Activated gamma-delta T cell (primary cell): ENCODE measurements at regions not wholly inside any gene's neighbourhood (a gene's known extent, or its start where the extent isn't known, plus 50 kb on each side); places are given as distances from the start of the nearest gene placed in this dataset.
"Not testable (repeated sequence)": the region's sequence is repeated elsewhere in the genome, so short reads cannot be mapped to it uniquely, and the experiment has no call there.

Experiments
- DNase-seq: peaks from one replicate; lab custom pipeline; 2025; lab: John Stamatoyannopoulos, UW

DNA sequence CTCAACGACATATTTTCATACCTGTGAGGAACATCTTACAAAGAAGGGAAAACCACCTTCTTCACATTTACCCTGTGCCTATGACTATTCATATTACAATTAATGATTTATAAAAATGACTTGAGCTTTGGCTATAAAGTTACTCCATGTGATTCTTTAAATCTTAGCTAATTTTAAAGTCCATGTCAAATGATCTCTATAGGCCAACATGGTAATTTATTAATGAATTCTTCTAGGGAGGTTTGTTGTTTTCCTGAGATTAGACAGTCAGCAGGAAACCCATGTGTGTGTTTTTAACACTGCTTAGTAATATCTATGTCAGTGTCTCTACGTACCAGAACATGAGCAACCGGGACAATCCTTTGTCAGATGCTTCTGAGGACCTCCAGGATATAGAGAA is 307.3 kb downstream of the IPMK start:
- DNase-seq = no peak

DNA sequence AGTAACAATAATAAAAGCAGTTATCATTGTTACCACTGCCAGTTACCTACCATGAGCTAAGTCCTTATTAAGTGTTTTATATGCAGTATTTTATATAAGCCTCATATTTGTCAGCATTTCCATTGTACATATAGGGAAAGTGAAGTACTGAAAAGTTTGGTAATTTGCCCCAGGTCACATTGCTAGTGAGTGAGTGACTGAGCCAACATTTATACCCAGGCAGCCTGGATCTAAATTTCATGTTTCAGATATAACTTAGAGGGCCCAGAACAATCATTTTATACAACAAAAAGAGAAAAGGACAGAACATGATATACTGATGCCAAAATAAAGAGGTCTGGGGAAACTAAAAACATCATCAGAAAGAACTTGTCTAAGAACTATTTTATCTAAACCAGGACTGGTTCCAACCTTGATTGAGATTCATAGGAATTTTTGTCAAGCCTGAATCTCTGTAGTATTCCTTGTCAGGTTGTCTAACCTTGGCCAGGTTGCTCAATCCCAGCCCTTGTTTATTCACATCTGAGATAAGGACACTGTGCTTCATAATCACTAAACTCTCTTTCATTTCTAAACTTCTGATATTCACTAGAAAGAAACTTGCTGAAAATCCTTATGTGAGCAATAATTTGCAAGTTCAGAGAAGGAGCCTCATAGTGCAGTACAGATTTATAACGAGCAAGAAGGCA is 308.2 kb downstream of the IPMK start:
- no peak for DNase-seq

DNA sequence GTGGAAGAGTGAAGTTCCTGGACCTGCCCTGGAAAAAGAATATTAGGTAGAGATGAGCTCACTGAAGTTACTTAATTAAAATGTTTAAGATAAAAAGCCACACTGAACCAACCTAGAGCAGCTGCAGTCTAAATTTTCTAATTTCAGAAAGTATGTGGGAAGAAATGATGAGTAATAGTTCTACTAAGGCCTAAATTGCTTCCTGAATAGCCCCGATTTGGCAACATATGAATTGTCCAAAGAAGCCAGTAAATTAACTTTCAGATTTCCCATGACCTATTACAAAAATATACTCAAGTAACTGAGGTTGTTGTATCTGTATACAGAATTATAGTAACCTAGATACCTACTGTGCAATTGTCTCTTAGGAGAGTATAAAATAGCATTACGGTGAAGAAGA is 312.6 kb downstream of the IPMK start:
- DNase-seq = no peak

DNA sequence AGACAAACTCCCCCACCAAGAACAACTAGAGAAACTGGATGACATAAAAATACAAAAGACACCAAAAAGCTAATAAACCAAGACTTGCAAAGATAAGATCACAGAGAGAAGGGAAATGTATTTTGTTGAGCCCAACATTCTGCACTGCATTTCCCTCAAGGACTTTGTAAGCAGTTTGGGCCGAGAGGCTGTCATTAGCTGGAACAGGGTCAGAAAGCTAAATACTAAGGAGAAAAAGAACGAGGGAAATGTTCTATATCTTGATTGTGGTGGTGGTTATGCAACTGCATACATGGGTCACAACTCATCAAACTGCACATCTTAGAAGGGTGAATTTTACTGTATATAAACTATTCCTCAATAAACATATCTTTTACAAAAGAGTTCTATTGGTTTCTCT is 315.0 kb downstream of the IPMK start:
- no peak for DNase-seq

DNA sequence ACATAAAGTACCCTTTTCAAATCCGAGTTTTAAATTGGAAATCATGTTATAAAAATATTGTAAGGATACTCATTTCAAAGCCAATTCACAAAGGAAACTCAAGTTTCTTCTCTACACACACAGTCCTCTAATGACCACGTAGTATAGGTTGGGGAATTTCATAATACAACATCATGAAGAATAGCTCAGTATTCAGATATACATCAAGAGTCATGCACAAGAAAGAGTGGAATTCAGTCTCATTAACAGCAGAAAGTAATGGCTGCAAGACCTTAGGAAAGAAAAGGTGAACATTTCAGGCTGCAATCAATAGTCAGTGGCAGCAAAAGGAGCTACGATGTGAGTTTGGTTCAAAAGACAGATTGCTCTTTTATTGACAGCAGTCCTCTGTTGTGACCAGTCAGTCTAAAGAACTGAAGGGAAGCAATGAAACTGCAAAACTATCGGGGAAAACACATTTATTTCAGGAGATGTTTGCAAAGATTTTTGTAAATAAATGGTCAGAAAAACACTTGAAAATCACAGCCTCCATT is 317.2 kb downstream of the IPMK start:
- DNase-seq = no peak

DNA sequence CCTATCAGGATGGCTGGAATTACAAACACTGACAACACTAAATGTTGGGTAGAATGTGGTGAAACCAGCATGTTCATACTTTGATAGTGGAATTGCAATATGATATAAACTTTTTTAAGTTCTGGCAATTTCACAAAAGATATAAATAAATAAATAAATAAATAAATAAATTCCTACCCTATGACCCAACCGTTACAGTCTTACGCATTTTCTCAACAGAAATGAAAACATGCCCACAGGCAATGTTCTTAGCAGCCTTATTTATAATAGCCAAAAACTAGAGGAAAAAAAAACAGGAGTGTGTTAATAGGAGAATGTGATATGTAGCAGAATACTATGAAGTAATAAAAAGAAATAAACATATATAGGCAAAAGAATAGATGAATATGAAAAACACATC is 318.9 kb downstream of the IPMK start:
- no peak for DNase-seq

DNA sequence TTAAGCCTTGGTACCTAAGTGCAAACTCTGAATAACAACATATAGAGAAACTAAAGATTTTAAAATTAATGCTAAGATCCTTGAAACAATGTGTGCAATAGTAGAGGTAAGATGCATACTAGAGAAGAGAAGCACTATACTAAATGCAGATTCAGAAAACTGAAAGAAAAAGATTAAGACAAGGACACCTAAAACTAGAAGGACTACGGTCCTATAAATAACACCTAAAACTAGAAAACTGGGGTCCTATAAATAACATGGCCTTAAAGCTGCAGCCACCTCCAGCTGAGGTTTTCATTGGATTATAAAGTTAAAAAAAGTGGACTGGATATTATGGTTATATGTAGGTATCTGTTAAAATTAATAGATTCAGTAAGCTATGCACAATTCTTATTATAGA is 320.9 kb downstream of the IPMK start:
- no peak for DNase-seq

DNA sequence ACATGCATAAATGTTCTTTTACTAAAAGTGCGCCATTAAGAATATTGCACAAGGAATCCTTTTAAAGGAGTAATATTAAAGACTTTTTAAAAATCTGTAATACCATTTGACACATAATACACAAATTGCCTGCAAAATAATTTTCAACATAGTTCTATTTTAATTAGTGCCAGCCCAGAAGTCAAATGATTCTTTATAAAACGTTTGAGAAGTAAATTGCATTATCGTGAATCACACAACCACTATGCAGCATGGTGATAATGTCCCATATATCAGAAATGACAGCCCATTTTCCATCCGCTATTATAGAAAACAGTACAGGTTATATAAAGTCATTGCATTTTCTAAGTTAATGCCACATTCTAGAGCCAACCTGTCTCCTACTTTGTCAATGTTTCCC is 324.0 kb downstream of the IPMK start:
- no peak for DNase-seq

DNA sequence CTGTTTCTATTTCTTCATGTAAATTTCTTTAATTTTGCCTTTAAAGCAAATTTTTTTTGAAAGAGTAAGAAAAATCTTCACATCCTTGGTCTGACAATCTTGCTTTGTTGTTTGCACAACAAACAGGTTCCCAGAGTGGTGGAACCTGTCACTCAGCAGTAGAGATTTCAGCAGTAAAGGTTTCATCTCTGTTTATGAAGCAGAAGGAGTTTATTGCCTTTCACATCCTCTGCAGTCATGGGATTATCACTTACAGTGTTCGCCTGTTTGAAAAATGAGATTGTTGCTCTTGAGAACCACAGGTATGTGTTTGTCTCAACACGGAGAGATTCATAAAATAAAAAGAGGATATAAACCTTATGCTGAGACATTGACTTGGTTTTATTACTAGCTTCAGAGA is 342.6 kb downstream of the IPMK start:
- no peak for DNase-seq

DNA sequence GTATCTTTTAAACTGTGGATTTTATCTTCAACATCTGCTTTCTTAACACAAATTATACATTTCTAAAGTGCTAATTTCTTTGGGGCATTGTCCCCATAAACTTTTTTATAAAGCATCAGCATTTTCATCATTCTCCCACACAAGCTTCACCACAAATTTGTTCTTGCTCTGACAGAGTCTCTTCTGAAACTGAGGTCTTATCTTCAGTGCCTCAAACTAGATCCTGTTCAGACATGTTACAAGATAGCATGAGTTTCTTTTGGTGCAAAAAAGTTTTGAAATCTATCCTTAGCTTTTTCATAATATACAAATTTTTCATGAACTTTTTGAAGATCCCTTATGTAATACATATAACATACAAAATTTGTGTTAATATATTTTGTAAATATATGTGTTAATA is 346.6 kb downstream of the IPMK start:
- no peak for DNase-seq

DNA sequence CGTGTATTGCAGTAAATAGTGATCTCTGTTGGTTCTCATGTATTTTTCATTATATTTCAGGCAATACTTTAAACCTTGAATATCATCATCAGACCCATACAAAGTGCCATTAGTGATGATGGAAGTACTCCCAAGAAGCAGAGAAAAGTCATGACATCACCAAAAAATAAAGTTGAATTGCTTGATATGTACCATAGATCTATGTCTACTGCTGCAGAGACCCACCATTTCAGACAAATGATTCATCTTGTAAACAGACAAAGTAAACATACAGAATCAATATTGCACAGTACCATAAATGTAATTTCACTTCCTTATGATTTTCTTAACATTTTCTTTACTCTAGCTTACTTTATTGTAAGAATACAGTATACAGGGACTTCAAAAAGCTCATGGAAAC is 347.8 kb downstream of the IPMK start:
- no peak for DNase-seq

DNA sequence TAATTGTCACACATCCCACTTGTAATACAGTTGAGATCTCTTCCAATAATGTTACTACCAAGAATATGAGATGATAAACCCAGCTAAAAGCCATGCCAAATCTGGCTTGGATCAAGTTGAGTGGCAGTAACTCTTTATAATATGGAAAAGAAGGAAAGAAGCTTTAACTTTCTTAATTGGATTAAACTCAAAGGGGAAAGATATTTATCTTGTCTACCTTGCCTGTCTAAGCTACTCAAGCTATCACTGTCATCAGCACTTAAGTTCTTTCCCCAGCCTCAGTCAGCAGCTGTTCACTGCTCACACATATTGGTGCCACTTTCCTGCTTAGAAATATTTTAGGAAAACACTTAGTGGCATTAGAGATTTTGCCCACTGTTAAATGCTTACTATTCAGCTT is 350.7 kb downstream of the IPMK start:
- no peak for DNase-seq

DNA sequence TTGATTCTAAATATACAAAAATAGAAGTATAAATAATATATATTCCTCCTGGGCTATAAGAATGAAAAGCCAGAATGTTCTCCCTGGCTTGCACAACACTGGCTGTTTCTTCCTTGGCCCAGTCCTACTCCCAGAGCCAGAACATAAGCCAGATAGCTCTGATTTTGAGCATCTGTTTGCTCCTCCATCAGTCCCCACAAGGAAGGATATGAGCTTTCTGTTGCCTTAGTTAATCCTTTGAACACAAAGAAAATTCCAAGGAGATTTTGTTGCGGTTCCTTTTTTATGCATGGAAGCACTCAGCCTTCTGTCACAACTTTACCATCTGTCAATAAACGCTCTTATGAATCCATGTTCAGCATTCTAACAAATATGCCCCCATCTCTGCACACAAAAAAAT is 361.8 kb downstream of the IPMK start:
- no peak for DNase-seq

DNA sequence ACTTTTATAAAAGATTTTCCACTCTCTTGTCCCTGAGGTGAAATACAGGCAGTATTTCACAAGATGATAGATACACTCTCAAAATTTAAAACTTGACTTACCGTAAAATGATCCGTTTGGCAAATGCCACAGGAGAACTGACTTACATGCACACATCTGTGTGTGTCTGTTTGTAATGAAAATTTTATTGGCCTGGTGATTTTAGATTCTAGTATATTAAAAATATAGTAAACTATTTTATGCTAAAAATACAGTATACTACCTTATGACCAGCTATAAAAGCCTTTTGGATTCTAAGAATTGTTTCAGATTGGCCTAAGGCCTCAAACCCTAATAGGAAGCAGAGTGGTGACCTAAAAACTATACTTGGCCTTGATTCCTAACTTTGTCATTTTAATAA is 362.7 kb downstream of the IPMK start:
- no peak for DNase-seq

DNA sequence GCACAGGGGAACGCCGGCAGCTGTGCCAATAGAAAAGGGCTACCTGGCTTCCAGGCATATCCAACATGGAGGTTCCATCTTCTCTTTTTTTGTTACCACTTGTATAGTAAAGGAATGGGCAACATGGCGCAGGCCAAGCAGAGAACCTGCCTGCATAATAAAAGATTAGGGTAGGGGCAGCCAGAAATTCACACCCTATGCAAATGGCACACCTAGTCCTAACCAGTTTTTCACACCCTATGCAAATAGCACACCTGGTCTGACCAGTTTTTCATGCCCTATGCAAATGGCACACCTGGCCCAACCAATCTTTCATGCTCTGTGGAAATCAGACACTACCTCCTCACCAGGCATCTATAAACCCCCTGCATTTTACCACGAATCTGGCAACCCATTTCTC is 369.5 kb downstream of the IPMK start:
- no peak for DNase-seq

DNA sequence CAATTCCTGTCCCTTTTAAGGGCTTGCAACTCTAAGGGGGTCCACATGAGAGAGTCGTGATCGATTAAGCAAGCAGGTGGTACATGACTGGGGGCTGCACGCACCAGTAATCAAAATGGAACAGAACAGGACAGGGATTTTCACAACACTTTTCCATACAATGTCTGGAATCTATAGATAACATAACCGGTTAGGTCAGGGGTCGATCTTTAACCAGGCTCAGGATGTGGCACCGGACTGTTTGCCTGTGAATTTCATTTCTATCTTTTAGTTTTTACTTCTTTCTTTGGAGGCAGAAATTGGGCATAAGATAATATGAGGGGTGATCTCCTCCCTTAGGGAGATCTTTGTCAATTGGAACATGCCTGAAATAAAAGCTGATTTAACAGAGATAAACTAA is 370.1 kb downstream of the IPMK start:
- no peak for DNase-seq

DNA sequence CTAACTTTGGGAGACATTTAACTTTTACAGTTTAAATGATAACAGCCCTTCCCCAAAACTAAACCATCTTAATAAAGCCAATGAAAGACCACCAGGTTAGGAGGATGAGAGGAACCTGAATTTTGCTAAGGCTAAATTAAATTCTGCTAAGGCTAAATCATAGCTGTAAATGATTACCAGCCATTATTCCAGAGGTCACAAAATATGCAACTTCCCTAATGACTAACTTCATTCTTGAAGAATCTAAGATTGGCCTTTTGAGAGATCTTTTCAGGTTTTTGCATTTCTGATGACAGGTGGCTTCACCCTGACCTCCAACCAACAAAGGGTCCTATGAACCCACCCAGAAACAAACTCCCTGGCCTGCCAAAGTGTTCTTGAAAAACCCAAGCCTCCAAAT is 373.3 kb downstream of the IPMK start:
- DNase-seq = no peak

DNA sequence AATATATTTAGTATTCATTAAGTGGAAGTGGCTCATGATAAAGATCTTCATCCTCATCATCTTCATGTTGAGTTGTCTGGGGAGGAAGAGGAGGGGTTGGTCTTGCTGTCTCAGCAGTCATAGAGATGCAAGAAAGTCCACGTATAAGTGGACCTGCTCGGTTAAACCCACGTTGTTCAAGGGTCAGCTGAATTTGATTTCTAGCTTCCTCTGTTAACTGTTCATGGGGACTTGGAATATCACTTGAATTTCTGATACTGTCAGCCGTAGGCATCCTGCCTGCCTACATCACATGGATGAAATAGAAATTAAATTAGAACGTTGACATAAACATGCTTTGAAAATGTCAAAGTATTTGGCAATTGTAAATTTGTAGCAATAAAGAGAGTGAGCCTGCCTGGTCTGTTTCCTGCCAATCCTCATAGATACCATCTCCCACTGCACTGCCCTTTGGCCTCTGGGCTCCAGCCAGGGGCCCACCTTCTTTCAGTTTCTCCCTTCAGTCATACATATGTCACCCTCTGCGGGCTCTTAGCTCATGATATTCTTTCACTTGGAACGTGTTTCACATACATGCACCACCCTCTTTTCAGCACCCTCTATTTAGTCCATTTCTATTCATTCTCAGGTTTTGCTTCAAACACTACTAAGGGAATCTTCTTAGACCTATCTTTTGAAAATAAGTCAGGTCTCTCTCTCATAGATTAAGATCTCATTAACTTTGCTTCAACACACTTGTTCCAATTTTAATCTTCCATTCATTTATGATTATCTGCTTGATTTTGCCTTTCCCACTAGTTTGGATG is 376.3 kb downstream of the IPMK start:
- no peak for DNase-seq

DNA sequence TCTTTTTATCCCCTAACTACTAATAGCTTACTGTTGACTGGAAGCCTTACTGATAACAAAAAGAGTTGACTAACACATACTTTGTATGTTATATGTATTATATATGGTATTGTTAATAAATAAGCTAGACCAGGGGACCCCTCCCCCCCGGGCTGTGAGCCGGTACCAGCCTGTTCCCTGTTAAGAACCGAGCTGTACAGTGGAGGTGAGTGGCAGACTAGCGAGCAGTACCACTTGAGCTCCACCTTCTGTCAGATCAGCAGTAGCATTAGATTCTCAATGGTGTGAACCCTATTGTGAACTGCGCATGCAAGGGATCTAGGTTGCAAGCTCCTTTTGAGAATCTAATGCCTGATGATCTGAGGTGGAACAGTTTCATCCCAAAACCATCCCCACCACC is 377.0 kb downstream of the IPMK start:
- DNase-seq = no peak

DNA sequence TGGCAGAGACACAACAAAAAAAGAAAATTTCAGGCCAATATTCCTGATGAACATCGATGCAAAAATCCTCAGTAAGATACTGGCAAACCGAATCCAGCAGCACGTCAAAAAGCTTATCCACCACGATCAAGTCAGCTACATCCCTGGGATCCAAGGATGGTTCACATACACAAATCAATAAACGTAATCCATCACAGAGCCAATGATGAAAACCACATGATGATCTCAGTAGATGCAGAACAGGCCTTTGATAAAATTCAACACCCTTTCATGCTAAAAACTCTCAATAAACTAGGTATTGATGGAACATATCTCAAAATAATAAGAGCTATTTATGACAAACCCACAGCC is 382.1 kb downstream of the IPMK start:
- DNase-seq = not testable (repeated sequence)

DNA sequence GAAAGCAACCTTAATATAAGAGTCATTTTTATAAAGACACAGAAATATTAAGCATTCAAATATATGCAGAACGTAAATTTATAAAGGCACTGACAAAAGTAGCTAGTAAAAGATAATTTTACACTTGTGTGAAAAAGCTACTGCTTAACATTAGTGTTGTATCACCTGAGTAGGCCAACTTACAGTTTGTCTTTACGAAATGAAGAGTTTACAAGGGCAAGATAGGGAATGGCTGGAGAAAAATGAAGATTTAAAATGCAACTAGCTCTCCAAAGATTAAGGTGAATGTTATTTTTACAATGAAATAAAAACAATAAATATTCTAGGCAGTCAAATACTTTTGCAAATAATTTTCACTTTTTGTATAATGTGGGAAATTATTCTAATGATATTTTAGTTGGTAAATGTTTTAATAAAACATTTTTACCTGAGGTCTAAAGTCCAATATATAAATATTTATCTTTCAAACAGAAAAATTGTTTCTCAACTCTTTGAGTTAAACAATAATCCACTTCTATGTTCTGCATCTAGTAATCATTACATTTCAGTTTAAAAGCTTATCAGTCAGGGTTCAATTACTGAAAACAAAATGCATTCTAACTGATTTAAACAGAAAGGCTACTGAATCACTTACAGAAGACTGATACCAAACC is 382.6 kb downstream of the IPMK start:
- no peak for DNase-seq

DNA sequence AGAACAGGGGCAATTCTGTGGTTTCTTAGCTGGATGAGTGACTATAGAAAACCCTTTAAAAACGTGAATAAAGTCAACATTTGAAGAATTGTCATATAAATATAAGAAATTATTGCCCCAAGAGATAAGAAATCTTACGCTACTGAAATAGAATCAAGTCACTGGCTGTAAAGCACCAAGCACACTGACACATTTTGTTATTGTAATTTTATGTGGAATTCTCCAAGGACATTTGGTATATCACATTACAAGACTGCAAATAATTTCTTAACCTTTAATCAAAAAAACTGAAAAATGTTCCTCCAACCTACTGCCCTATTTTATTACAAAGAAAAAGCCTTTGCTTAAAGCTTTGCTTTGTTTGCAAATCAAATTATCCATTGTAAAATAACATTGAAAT is 383.3 kb downstream of the IPMK start:
- no peak for DNase-seq
